OCI-LY7 (cell line): ENCODE measurements at regions not wholly inside any gene's neighbourhood (a gene's known extent, or its start where the extent isn't known, plus 50 kb on each side); places are given as distances from the start of the nearest gene placed in this dataset.

ENCODE experiments used
- CTCF ChIP-seq: fragments of 200-600 bp; sonication (generic); conservative IDR thresholded peaks from 2 replicates; pipeline ENCODE4 v1.5.1; 2014; ENCODE audit warnings: mild to moderate bottlenecking, antibody characterized with exemption, low read length, moderate library complexity, mixed read lengths
- EZH2phosphoT487 ChIP-seq: fragments of 200-600 bp; sonication (generic); IDR thresholded peaks from 2 replicates; pipeline ENCODE4 v1.6.1; 2018; ENCODE audit warnings: low read depth, borderline replicate concordance, mild to moderate bottlenecking, mixed run types, antibody characterized with exemption, low read length, moderate library complexity, mixed read lengths

- TF ChIP-seq CTCF (no peak), EZH2phosphoT487 (no peak)
Observed at GRCh38 chr10:4546931-4547330, 279.1 kb upstream of the AKR1E2 start.
